Heart right ventricle (tissue), 16 donors: ENCODE measurements at regions not wholly inside any gene's neighbourhood (a gene's known extent, or its start where the extent isn't known, plus 50 kb on each side); places are given as distances from the start of the nearest gene placed in this dataset.

ENCODE experiments used
- ATAC-seq, 8 donors: fragments of 200-7000 bp; cut with Tn5 transposase; one replicate each; pipeline ENCODE4 v1.9.1; 2020; ENCODE audit warnings: mild to moderate bottlenecking in 8 of 8, moderate library complexity in 8 of 8, moderate number of reproducible peaks in 1 of 8
- DNase-seq, 2 donors: peaks; one replicate each; pipeline ENCODE4 v3.0.0-alpha.2; 2020
- H3K27ac ChIP-seq, 10 donors: fragments of 200-600 bp; sonication (generic) in 2 of 10; one replicate each; pipeline versions ENCODE4 v1.5.0 to v1.8.0; 2020 to 2022; ENCODE audit warnings: mild to moderate bottlenecking in 3 of 10
- H3K27me3 ChIP-seq, 7 donors: fragments of 200-600 bp; one replicate each; pipeline ENCODE4 v1.8.0; 2021 to 2022; ENCODE audit warnings: mild to moderate bottlenecking in 2 of 7
- H3K36me3 ChIP-seq, 9 donors: fragments of 200-600 bp; sonication (generic) in 1 of 9; one replicate each; pipeline versions ENCODE4 v1.5.0 to v1.8.0; 2020 to 2022; ENCODE audit warnings: mild to moderate bottlenecking in 2 of 9
- H3K4me1 ChIP-seq, 9 donors: fragments of 200-600 bp; sonication (generic) in 1 of 9; one replicate each; pipeline versions ENCODE4 v1.5.0 to v1.8.0; 2020 to 2022; ENCODE audit warnings: mild to moderate bottlenecking in 4 of 9
- H3K4me3 ChIP-seq, 10 donors: fragments of 200-600 bp; sonication (generic) in 2 of 10; one replicate each; pipeline versions ENCODE4 v1.5.0 to v1.8.0; 2020 to 2022; ENCODE audit warnings: mild to moderate bottlenecking in 7 of 10, moderate library complexity in 2 of 10
- H3K9me3 ChIP-seq, 11 donors: fragments of 200-600 bp in 10 of 11; sonication (generic) in 2 of 11; one replicate each; pipeline versions ENCODE4 v1.5.0 to v1.8.0; 2013 to 2022; ENCODE audit warnings: mild to moderate bottlenecking in 2 of 11, control low read depth in 1 of 11, moderate library complexity in 1 of 11
- WGBS, 2 donors: extraction: QIAGEN DNeasy Blood & Tissue Kit; methylation state at CpG; one replicate each; pipeline ENCODE4 v1.1.7; 2013; ENCODE audit warnings: inconsistent platforms in 1 of 2; 5-methylcytosine and 5-hydroxymethylcytosine counted together
- intact Hi-C, 10 donors: fragments of 100-400 bp; cut with DNase I; formaldehyde crosslinking; loops; one replicate each; pipeline versions ENCODE4 v1.11.1 to v1.14.2; 2022
- TF ChIP-seq, protein P1 (sequence below), 9 donors: fragments of 200-600 bp; sonication (generic) in 2 of 9; IDR thresholded peaks; one replicate each; pipeline versions ENCODE4 v1.5.0 to v1.8.0; 2021 to 2022; ENCODE audit warnings: antibody characterized with exemption in 9 of 9, mild to moderate bottlenecking in 5 of 9, moderate library complexity in 1 of 9
- donor health status: Arrhythmogenic right ventricular cardiomyopathy.
- donor health status: ischemic (EF 13 %, LVEDD 7.1; RV severe dilation, severe dysfunction).
- donor health status: healthy with polysubstance abuse.
- donor health status: DM: no; HTN: yes; CAD: no.
- donor health status: DM: no; HTN: no; CAD: no.
- donor health status: ischemic (EF 25% LVEDD 6.9; RV normal size, moderate dysfunction).
- donor health status: ischemic (EF 25% LVEDD 5.7; RV mildly dilated, moderate dysfunction).
- donor health status: healthy.
- donor health status: DM: yes; HTN: yes; CAD: no.
- donor health status: Ischemic cardiomyopathy.
- donor health status: ischemic (EF 35%, LVEDD 5.7; RV mildly dilated, moderate dysfunction).
- donor health status: nonischemic (EF 11% LVEDD 7.7; RV severe dilation, severe dysfunction).
- donor health status: DM: yes; HTN: yes; CAD: no.
- donor health status: PGD.
- donor health status: ischemic (EF 29% LVEDD 5.4; RV normal size, mild dysfunction).
- donor health status: nonischemic (EF 23%, LVEDD 6.1; RV moderate dilation, normal function).

DNA sequence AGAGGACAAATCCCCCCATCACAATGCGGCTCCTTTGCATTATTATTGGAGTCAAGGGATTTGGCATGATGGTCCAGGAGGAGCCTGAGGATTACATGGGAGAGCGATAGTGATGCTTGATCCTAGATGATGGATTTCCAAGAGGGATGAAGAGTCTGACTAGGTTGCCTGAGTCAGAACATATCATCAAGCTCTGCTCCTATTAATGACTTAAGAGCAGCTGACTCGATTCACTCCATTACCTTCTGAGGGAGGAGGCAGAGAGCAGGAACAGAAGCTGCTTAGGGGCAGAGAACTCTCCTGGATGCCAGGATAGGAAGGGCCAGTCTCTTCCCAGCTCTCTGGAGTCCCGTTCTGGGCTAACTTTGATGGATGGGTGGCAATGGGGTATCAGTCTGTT, 54.0 kb upstream of the CISTR start:
- Histone ChIP-seq H3K4me3 (no peak overlapping the region), H3K9me3 (no peaks in the 10 kb centered on the region), H3K36me3 (no peaks in the 10 kb centered on the region), H3K27me3 (peaks cover 0 to 78% (median 74%) of the 10 kb centered on the region in 7 donors), H3K4me1 (no peaks in the 10 kb centered on the region), H3K27ac (no peak overlapping the region)
- 83 to 84% methylated on average over 4 of the region's 4 CpGs for WGBS, 2 donors
- no peak for DNase-seq
- TF ChIP-seq, protein P1, sequence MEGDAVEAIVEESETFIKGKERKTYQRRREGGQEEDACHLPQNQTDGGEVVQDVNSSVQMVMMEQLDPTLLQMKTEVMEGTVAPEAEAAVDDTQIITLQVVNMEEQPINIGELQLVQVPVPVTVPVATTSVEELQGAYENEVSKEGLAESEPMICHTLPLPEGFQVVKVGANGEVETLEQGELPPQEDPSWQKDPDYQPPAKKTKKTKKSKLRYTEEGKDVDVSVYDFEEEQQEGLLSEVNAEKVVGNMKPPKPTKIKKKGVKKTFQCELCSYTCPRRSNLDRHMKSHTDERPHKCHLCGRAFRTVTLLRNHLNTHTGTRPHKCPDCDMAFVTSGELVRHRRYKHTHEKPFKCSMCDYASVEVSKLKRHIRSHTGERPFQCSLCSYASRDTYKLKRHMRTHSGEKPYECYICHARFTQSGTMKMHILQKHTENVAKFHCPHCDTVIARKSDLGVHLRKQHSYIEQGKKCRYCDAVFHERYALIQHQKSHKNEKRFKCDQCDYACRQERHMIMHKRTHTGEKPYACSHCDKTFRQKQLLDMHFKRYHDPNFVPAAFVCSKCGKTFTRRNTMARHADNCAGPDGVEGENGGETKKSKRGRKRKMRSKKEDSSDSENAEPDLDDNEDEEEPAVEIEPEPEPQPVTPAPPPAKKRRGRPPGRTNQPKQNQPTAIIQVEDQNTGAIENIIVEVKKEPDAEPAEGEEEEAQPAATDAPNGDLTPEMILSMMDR (IDR thresholded peaks at IDR 0.05), result no peak
- intact Hi-C loops, result no loop called here
- ATAC-seq, result no peak

DNA sequence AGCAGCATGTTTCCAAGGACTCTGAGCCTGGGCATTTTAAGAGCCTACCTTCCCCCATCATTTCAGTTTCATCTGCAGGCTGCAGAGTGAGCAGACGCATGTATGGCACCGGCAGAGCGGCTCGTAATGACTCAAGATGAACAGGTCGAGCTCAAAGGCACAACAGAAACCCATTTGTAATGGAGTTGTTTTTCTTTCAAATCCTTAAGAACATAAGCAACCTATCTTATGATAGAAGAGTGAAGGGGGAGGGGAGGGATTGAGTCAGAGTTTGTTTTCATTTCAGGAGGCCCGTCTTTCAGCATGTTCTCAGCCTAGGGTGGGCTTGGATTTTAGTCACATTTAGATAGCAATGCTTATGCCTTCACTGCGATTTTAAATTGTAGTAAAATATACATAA, 54.9 kb upstream of the CISTR start:
- no peak overlapping the region for H3K4me3 ChIP-seq
- DNase-seq, result no peak
- TF ChIP-seq, protein P1 (IDR thresholded peaks at IDR 0.05), result no peak
- H3K27ac ChIP-seq, result no peak overlapping the region
- 74 to 77% methylated on average over 7 of the region's 7 CpGs for WGBS, 2 donors
- no peaks in the 10 kb centered on the region for H3K4me1 ChIP-seq
- peaks cover 0 to 4% (median 0%) of the 10 kb centered on the region in 11 donors for H3K9me3 ChIP-seq
- H3K27me3 ChIP-seq, result peaks cover 0 to 77% (median 71%) of the 10 kb centered on the region in 7 donors
- no peaks in the 10 kb centered on the region for H3K36me3 ChIP-seq
- intact Hi-C loops, result no loop called here
- no peak for ATAC-seq

DNA sequence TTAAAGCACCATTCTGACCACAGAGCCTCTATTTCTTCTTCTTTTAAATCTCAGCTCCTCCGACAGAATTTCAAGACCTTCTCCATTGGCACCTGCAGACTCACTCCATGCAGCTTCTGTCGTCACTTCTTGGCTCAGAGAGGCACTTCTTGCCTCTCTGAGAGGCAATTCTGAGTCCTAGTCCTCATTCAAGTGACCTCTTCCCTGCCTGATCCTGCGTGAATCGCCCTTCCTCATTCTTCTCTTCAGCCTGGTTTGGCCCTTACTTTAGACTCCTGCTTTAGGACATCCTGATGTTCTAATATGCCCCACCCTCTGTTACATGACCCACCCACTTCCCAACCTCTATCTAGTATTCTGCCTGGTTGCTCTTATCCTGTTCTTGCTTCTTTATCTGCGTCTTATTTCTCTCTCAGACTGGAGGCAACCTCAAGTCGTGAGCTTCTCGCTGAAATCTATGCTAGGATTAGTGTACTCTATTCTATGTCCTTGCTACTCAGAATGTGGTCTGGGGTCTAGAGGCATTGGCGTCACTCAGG, 55.6 kb upstream of the CISTR start:
- peaks cover 0 to 4% (median 0%) of the 10 kb centered on the region in 11 donors for H3K9me3 ChIP-seq

GRCh38 chr12:53808023-53808705, 56.4 kb upstream of the CISTR start:
- H3K4me3 ChIP-seq, result no peak overlapping the region
- H3K27me3 ChIP-seq, result peaks cover 0 to 73% (median 66%) of the 10 kb centered on the region in 7 donors
- DNase-seq, result no peak
- no peak overlapping the region for H3K27ac ChIP-seq
- TF ChIP-seq, protein P1 (IDR thresholded peaks at IDR 0.05), result no peak
- 57 to 66% methylated on average over 5 of the region's 5 CpGs for WGBS, 2 donors
- H3K4me1 ChIP-seq, result no peaks in the 10 kb centered on the region
- intact Hi-C loops, result no loop called here
- H3K36me3 ChIP-seq, result no peaks in the 10 kb centered on the region
- ATAC-seq, result no peak
- peaks cover 0 to 4% (median 0%) of the 10 kb centered on the region in 11 donors for H3K9me3 ChIP-seq

More for the DNA sequence above, 55.6 kb upstream of the CISTR start:
- intact Hi-C loops, result no loop called here
- no peaks in the 10 kb centered on the region for H3K4me1 ChIP-seq
- no peaks in the 10 kb centered on the region for H3K36me3 ChIP-seq
- H3K27me3 ChIP-seq, result peaks cover 0 to 73% (median 67%) of the 10 kb centered on the region in 7 donors
- WGBS, 2 donors, result 68 to 77% methylated on average over 8 of the region's 8 CpGs
- TF ChIP-seq, protein P1 (IDR thresholded peaks at IDR 0.05), result no peak
- ATAC-seq, result no peak
- H3K27ac ChIP-seq, result no peak overlapping the region
- no peak for DNase-seq
- no peak overlapping the region for H3K4me3 ChIP-seq
